ENCODE measurements at regions not wholly inside any gene's neighbourhood (a gene's known extent, or its start where the extent isn't known, plus 50 kb on each side); places are given as distances from the start of the nearest gene placed in this dataset.

DNA sequence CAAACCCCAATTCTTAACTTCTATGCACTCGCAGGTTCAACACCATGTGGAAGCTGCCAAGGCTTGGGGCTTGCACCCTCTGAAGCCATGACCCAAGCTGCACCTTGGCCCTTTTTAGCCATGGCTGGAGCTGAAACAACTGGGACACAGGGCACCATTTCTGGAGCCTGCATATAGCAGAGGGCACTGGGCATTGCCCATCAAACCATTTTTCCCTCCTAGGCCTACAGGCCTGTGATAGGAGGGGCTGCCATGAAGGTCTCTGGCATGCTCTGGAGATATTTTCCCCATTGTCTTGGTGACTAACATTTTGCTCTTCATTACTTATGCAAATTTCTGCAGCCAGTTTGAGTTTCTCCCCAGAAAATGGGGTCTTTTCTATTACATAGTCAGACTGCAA is 484.7 kb downstream of the EPHA7 start:
- DNase-seq, result no peak

DNA sequence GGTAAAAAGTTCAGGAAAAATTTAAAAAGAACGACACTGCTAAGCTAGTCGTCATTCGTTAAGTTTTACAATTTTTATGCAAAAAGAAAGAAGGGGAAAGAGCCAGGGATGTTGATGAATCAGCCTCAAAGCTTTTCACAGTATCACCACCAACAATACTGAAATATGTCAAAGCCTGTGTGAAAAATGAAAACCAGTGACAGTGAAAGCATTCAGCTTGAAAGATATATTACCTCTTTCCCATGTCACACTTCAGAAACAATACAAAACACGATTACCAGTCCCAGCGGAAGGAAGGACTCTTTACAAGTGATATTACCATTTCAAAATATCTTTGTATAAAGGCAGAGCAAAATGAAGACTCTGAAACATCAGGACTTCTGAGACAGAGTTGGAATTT is 489.2 kb downstream of the EPHA7 start:
- DNase-seq, result no peak

DNA sequence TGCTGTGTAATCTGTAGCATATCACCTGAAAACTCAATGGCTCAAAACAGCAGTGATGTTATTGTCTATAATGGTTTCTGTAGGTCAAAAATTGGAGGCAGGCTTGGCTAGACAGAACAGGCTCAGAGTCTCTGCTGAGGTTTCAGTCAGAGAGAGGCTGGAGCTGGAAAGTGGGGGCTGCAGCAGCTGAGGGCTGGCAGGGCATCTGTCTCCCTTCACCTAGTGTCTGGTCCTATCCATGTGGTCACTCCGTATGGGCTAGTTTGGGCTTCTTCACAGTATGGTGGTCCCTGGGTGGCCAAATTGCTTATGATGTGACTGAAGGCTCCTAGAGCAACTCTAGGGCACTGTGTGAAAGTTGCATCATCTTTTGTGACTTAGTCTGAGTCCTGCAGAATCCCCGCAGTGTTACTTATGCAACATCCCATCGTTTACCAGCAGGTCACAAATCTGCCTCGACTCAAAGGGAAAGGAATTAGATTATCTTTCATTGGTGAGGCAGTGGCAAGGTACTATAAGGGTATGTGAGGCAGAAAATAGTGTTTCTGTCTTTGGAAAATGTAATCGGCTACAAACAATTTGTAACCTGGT is 497.0 kb downstream of the EPHA7 start:
- DNase-seq, result no peak

DNA sequence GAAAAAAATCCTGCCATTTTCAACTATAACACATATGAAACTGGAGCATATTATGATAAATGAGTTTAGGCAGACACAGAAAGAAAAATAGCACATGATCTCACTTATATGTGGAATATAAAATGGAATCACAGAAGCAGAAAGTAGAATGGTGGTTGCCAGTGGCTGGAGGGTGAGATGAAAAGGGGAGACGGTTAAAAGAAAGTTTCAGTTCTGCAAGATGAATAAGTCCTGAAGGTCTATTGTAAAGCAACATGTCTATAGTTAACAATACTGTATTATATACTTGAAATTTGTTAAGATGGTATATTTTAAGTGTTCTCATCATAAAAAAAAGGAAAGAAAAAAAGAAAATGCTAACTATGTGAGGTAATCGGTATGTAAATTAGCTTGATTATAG is 503.9 kb downstream of the EPHA7 start:
- DNase-seq, result no peak

DNA sequence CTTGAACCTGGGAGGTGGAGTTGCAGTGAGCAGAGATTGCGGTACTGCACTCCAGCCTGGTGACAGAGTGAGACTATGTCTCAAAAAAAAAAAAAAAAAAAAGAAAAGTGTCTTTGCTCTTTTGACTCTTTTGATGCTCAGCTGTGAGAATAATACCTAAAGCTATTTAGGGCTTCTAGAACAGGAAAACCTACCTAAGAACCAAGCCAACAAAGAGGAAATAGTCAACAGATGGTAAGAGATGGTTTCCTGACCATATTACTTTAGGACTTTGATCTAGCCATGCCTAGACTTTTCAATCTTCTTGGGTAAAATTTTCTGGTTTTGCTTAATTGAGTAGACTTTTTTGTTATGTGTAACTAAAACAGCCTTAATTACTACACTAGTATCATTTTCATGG is 508.1 kb downstream of the EPHA7 start:
- no peak for DNase-seq

DNA sequence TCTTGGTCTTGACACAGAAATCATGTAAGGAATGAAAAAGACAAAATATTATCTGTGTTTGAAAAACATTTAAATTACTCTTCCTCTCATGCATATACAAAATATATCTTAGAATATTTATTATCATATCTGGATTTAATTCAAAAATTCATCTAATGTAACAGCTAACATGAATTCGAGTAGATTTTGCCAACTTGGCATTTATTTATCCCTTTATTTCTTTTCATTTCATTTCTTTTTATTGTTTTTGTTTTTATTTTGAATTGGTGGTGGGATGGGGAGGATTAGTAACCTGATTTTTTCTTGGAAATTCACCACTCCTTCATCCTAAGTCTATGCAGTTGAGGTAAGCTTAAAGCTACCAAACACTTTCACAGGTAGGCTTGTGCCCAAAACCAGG is 508.7 kb downstream of the EPHA7 start:
- DNase-seq, result no peak

DNA sequence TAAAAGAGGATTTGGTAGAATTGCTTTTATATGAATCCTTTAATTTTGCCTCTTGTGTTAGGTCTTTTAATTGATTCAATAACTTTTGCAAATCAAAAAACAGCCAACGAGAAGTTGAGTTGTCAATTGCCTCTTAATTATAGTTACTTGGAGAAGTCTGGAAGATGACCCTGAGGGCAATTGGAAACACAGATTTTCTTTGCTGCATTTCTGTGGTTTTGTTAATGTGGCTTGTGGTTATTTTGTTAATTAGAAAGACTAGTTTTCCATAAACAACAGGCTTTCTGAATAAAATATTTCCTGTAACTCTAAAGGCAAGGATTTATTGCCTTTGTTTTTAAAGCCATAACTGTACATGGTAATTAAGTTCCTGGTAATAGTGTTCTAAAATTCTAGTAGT is 513.0 kb downstream of the EPHA7 start:
- DNase-seq, result no peak

DNA sequence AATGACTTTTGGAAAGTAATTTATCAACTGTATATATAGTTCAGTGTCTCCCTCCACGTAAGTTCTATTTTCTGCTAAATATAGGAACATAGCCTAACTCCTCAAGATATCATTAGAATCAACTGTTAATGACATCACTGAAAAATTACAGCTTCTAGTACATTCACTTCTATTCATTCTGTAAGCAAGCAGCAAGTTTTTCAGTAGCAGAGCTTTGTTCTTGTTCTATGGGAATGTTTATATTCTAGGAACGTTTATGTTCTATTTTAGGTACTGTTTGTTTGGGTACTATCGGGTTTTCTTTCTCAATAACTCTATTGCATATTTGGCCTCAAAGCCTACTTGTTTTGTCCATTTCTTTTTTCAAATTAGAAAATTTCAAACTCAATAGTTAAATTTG is 525.6 kb downstream of the EPHA7 start:
- no peak for DNase-seq

DNA sequence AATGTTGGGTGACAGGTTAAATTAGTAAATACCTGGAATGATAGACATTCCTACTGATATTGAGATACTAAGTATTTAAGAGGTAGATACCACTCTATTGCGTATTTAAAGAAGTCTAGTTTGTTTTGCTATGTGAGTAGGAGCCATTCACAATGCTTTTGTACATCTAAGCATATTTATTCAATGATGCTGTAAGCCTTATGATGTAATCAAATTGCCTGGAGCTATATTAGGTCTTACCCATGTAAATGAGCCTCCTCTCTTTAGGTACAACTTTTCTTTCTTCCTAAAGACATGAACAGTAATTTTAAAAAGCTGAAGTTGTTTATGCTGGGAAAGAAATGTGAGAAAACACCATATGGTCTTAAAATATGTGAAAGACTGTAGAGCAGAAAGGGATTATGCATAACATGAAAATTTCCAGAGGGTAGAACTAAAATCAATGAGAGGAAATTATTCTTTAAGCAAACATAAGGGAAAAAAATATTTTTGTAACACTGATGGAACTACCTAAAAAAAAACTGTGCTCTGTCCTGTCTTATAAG is 526.7 kb downstream of the EPHA7 start:
- no peak for DNase-seq

DNA sequence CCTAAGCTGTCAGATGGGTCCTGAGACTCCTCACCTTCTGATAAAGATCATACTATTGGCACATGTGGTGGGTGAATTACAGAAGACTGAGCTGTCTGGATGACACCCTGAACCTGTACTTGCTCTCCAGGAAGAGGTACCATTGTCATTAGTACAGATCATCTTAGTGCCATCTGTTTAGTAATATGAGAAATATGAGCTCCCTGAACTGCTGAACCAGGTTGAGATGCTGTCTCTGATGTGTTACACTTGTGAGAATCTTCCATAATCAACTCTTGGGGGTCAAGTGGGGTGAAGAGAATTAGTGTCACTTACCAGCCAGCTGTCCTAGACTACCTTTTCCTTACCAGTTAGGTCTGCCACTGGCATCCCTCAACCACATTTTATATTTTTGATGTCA is 531.0 kb downstream of the EPHA7 start:
- no peak for DNase-seq

DNA sequence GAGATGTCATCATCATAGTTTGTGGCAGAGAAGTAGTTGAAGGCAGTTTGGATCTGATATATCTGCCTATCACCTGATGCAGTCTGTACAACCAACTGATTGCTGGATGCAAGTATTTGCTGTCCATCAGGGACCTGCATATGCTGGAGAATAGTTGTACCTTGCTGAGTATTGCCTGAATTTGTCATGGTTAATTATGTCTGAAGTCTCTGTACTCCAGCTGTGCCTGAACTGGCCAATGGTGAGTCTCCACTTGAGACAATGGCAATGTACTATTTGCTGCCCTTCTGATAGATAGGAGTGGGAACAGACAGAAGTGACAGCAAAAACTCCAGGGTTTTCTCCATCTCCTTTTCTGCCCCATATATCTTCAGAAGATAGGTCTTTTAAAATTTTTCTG is 531.5 kb downstream of the EPHA7 start:
- no peak for DNase-seq

DNA sequence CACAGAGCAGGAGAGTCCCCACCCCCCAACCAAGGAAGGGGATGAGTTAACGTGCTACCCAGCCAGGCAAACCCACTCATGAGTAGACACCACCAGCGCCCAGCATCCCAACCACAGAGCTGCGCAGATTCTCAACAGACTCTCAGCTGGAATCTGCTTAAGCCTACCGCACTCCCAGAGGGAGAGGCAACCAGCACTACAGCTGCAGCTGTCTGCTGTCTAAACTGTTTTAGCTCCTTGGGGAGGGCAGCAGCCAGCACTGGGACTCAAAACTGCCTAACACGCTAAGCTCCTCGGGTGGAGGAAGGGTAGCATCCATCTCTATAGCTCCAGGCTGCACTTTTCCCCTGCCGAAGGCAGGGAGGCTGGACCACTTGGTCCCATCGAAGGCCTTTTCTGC is 539.8 kb downstream of the EPHA7 start:
- no peak for DNase-seq

DNA sequence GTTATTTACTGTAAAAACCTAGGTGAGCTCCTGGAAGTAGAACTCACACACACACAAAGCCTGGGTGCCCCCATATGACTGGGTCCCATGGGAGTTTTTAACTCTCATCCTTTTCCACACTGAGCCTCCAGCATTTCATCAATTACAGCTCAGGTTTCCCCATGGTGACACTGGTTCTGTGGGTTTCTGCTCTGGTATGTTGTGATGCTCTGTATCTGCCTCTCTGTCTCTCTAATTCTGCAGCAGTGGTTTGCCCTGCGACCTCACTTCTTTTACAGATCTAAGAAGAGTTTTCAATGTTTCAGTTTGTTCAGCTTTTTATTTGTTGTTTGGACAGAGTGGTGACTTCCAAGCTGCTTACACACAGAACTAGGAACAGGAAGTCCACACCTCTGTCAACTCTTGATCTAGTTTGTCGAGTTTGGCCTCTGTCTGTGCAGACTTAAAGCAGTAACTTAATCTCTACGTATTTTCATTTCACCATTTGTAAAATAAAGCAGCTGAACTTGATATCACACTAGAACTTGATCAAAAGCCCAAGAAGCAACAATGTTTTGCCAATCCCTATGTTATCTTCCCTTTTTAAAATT is 554.3 kb downstream of the EPHA7 start:
- DNase-seq, result no peak

DNA sequence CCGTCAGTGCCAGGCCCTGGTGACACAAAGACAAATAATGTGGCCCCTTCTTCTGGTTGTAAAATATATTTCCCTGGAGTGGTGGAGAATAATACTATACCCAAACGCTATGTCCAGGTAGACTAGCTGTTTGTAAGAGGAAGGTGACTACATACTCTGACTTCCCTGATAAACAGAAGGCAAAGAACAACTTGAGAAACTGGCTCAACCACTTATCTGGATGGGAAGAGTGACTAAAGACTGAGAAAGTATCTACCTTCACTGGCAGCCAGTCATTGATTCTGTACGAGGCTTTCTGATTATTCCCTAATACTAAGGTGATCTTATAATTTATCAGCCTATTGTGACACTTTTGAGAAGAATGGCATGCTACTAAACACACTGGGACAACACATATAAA is 569.7 kb downstream of the EPHA7 start:
- DNase-seq, result no peak

DNA sequence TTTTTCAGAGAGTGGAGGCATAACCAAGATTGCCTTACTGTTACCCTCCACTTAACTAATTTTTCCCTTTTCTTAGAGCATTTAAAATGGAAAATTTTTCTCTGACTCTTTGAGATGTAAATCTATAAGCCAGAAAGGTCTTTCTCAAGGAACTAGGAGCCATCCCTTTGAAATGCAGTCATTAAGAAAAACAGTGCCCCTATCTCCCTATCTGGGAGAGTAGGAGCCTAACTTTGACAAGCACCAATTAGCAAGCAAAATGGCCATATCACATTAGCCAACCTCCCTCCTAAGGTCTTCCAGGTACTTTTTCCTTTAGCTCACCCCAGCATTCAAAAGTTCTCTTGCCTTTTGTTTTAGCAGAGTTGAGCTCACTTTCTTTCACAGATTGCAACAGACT is 570.5 kb downstream of the EPHA7 start:
- no peak for DNase-seq

DNA sequence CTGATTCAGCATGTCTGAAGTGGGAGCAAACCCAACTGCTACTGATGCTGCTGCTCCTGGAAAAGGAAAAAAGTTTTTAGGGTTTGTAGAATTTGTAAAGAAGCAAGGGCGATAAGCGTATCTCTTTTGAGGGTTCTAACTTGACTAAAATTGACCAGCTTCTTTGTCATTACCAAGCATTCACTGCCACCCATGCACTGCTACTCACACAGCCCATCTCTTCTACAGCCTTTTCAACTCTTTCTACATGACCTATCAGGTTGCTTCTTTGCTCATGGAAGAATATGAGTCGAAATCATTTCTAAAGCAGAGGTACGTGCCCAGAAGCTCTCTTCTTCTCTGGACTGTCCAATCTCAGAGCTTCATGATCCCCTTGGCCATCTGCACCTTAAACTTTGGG is 570.9 kb downstream of the EPHA7 start:
- no peak for DNase-seq

DNA sequence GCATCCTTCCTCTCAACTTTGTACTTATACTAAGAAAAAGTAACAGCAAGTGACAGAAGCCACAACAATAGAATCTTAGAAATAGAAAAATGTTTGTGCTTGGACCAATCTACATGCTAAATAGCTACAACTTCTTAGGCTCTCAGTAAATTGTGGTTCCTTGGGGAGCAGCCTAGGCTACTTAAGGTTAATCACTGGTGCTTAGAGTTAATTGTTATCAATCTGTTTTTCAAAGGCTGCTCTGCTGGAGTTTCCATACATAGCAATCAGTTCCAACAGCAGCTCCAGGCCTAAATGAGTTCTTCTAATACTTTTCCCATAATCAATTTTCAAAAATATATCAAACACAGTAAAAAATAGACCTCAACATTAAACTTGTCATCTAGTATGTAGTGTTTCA is 571.4 kb downstream of the EPHA7 start:
- no peak for DNase-seq

DNA sequence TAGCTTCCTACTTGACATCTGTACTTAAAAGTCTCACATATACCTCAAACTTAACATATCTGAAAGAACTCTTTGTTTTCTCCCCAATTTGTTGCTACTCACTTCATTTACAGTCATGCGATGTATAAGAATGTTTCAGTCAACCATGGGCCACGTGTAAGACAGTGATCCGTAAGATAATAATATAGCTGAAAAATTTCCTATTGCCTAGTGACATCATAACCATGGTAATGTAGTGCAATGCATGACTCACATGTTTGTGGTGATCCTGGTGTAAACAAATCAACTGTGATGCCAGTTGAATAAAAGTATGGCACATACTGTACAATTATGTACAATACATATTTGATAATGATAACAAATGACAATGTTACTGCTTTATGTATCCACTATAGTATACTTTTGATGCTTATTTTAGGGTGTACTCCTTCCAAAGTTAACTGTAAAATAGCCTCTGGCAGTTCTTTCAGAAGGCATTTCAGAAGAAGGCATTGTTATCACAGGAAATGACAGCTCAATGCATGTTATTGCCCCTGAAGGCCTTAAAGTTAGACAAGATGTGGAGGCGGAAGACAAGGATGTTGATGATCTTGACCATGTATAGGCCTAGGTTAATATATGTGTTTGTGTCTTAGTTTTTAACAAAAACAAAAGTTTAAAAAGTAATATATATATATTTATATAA is 579.0 kb downstream of the EPHA7 start:
- DNase-seq, result no peak

DNA sequence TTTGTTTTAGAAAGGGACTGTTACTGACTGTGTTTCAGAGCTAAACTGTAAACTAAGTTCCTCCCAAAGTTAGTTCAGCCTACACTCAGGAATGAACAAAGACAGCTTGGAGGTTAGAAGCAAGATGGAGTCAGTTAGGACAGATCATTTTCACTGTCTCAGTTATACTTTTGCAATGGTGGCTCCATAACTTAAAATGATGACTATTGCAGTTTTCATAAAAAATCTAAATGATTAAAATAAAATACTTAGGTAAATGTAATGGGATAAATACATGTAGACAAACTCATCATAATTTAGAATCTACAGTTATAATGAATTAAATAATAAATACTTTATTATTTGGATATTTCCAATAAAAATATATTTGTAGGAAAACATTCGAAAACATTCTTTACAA is 590.6 kb downstream of the EPHA7 start:
- DNase-seq, result no peak

DNA sequence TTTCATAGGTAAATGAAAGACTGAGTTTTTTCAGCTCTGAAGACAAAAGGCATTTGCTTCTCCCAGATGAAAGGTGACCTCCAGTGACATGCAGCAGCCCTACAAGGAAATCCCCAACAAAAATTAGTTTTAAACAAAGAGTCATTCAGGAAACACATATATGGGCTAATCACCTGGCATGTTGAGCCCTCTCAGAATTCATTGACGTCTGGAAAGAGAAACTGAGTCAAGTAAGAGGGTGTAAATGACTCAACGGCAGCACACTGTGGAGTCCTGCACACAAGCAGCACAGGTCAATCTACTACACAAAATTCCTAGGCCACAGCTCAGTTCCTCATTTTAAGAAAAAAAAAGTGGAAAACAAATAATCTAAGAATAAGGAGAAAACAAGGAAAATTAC is 592.3 kb downstream of the EPHA7 start:
- DNase-seq, result no peak

DNA sequence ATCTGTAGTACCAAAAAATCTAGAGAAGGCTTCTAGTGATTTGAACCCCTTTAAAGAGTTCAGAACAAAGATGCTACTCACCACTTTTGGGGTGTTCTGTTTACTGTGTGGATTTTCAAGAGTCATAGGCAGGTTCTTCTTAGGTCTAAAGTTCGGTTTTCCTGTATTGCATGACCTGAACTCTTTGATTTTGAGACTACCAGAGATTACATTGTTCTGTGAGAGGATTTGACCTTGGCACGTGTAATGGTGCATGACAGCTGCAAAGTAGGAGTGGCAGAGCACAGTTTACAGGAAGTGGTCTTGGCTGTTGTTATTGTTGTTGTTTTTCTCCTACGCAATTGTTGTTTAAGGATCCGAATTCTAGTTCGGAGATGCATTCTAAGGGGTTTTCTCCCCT is 592.7 kb downstream of the EPHA7 start:
- no peak for DNase-seq

DNA sequence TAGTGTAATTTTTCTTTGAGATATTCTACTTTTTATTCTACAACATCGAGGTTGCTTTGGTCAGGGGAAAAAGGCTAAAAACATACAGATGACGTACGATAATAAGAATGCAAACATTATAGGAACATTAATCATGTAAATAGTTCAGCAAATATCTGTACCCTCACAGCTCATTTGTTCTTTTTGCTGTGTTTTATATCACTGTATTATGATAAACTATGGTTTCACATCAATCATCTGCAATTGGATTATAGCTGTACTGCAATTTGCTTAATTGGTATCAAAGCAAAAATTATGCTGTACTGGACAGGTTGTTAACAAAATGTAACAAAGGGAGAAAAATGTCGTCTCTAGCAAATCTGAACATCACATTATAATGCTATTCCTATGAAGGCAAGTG is 597.1 kb downstream of the EPHA7 start:
- no peak for DNase-seq

DNA sequence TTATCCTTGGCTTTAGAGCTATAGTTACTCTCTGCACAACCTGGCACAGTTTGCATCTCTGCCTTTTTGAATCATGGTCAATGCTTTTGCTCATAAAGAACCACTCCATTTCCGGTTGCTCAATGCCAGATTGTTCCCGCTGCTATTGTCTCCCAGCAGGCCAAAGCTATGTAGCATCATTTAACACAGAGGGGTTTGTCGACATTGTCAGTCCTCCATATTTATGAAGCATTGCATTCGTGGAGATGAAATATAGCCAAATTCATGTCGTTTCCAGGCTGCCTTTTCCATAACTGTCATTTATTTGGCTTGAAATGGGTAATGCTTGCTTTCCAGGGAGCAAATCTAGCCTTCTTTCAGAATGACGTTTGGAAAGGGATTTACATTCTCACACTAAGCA is 598.8 kb downstream of the EPHA7 start:
- DNase-seq, result no peak

DNA sequence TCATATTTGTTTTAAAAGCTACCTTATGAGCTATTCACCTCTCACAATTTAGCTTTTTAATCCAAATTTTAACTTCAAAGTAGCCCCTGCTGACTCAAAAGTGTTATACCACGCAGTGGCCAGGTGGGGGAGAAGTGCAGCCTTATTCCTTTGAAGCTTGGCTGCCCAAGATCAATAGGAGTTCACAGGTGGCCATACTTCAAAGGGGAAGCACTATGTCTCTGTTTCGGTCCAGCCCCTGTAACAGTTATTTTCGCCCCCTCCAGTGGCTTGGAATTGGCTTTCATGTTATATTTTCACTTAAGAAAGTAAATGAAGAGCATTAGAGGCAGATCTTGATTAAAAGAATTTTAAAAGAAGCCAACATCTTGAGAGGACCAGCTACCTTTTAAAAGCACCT is 608.4 kb downstream of the EPHA7 start:
- DNase-seq, result peak; percentile 66

DNA sequence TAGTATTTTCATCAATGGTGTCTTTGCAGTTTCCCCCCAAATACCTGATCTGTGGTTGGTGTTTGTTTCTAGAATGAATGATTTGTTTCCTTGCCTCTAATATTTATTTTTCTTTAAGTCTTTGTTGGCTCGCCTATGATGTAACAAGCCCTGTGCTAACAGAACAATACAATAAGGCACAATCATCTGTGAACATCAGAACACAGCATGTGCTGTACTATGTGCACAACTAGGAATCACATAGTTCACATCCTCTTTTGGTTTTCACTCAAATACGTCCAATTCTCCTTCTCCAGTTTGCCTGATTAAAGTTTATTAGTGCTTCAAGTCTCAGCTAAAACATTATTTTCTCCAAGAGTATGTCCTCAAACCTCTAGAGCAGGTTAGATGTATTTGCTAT is 613.1 kb downstream of the EPHA7 start:
- DNase-seq, result no peak

All from hematopoietic multipotent progenitor cell treated with erythropoietin and hydrocortisone succinate and interleukin-3 and kit ligand, for 6 days (in vitro differentiated cells).